OCI-LY1 (cell line): ENCODE measurements at regions not wholly inside any gene's neighbourhood (a gene's known extent, or its start where the extent isn't known, plus 50 kb on each side); places are given as distances from the start of the nearest gene placed in this dataset.

Experiments used
- EZH2 ChIP-seq: fragments of 200-600 bp; sonication (generic), shearing (Covaris generic); IDR thresholded peaks from 2 replicates; pipeline ENCODE4 v1.8.0; 2017; ENCODE audit warnings: borderline replicate concordance, mixed run types, mild to moderate bottlenecking, antibody characterized with exemption, low read length, moderate library complexity, mixed read lengths
- TF ChIP-seq, protein P1 (sequence below): fragments of 200-600 bp; sonication (generic), shearing (Covaris generic); IDR thresholded peaks from 2 replicates; pipeline ENCODE4 v1.5.1; 2017; ENCODE audit warnings: mild to moderate bottlenecking, antibody characterized with exemption, low read length, moderate library complexity, mixed read lengths

DNA sequence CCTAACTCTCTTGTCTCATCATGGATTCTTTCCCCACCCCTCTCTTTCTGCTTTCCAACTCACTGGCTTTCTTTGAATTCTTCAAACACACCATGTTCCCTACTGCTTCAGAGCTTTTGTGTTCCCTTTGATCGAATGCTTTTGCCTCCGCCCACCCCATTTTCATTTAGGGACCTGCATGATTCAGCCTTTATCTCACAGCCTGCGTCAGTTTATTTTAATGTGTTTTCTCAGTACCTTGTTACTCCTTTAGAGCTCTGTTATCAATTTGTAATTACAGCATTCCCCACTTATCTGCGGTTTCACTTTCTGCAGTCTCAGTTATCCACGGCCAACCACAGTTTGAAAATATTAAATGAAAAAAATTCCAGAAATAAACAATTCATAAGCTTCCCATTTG lies 451.3 kb downstream of the METTL15 start:
- TF ChIP-seq, protein P1, sequence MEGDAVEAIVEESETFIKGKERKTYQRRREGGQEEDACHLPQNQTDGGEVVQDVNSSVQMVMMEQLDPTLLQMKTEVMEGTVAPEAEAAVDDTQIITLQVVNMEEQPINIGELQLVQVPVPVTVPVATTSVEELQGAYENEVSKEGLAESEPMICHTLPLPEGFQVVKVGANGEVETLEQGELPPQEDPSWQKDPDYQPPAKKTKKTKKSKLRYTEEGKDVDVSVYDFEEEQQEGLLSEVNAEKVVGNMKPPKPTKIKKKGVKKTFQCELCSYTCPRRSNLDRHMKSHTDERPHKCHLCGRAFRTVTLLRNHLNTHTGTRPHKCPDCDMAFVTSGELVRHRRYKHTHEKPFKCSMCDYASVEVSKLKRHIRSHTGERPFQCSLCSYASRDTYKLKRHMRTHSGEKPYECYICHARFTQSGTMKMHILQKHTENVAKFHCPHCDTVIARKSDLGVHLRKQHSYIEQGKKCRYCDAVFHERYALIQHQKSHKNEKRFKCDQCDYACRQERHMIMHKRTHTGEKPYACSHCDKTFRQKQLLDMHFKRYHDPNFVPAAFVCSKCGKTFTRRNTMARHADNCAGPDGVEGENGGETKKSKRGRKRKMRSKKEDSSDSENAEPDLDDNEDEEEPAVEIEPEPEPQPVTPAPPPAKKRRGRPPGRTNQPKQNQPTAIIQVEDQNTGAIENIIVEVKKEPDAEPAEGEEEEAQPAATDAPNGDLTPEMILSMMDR: no peak
- no peak for TF ChIP-seq EZH2
